ENCODE measurements at regions not wholly inside any gene's neighbourhood (a gene's known extent, or its start where the extent isn't known, plus 50 kb on each side); places are given as distances from the start of the nearest gene placed in this dataset.

GRCh38 chr5:73228052-73228451 lies 55.1 kb downstream of the TMEM174 start:
- DNase-seq = no peak
- peaks cover 0 to 88% (median 65%) of the 10 kb centered on the region in 3 donors for H3K27me3 ChIP-seq (ENCODE audit: control insufficient read depth in 3 of 3, insufficient read depth in 3 of 3, low read length in 2 of 3)
- ATAC-seq (ENCODE audit: insufficient read depth, low FRiP score) = no peak
- H3K4me3 ChIP-seq = no peak overlapping the region
- H3K9me3 ChIP-seq (ENCODE audit: control insufficient read depth in 4 of 4, insufficient read depth in 3 of 4, low read length in 3 of 4) = peaks cover 0 to 7% (median 0%) of the 10 kb centered on the region in 4 donors
- TF ChIP-seq CTCF (IDR thresholded peaks at IDR 0.05; ENCODE audit: control extremely low read depth, extremely low read depth) = no peak
- no peaks in the 10 kb centered on the region for H3K36me3 ChIP-seq (ENCODE audit: control insufficient read depth in 4 of 4, insufficient read depth in 4 of 4, low read length in 4 of 4)
- peaks cover 0 to 6% (median 2%) of the 10 kb centered on the region in 5 donors for H3K4me1 ChIP-seq (ENCODE audit: control insufficient read depth in 5 of 5, insufficient read depth in 5 of 5, low read length in 5 of 5)
- H3K27ac ChIP-seq (ENCODE audit: low read depth in 1 of 2, low read length in 1 of 2) = no peak overlapping the region
- 85 to 90% methylated on average over 7 of the region's 7 CpGs for WGBS, 2 donors
- H3K9ac ChIP-seq (ENCODE audit: insufficient read depth in 1 of 2, low read length in 2 of 2) = no peak overlapping the region

All from lung (tissue), 11 donors.